ENCODE measurements at regions not wholly inside any gene's neighbourhood (a gene's known extent, or its start where the extent isn't known, plus 50 kb on each side); places are given as distances from the start of the nearest gene placed in this dataset.

DNA sequence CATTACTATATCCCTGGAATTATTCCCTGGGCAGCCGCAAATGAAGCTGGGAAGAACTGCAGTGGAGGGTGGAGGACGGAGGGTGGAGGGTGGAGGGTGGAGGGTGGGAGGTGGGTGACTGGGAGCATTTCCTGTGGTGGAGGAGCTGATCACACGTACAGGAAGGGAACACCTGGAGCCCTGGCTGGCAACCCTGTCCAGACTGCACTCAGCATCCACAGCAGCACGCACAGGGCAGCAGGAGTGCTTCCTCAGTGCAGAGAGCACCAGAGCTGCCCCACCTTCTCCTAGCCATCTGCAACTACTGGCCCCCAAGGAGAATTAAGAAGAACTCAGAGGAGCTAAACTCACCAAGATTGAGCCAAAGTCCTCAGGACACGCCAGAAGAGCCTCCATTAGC lies 249.9 kb downstream of the EIPR1 start:
- TF ChIP-seq, protein P1, sequence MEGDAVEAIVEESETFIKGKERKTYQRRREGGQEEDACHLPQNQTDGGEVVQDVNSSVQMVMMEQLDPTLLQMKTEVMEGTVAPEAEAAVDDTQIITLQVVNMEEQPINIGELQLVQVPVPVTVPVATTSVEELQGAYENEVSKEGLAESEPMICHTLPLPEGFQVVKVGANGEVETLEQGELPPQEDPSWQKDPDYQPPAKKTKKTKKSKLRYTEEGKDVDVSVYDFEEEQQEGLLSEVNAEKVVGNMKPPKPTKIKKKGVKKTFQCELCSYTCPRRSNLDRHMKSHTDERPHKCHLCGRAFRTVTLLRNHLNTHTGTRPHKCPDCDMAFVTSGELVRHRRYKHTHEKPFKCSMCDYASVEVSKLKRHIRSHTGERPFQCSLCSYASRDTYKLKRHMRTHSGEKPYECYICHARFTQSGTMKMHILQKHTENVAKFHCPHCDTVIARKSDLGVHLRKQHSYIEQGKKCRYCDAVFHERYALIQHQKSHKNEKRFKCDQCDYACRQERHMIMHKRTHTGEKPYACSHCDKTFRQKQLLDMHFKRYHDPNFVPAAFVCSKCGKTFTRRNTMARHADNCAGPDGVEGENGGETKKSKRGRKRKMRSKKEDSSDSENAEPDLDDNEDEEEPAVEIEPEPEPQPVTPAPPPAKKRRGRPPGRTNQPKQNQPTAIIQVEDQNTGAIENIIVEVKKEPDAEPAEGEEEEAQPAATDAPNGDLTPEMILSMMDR (IDR thresholded peaks at IDR 0.05; ENCODE audit: low read length), result no peak
- no peak for TF ChIP-seq EZH2 (IDR thresholded peaks at IDR 0.05; ENCODE audit: borderline replicate concordance, low read length)
